T-cell (primary cell): ENCODE measurements at regions not wholly inside any gene's neighbourhood (a gene's known extent, or its start where the extent isn't known, plus 50 kb on each side); places are given as distances from the start of the nearest gene placed in this dataset.
A peak's percentile ranks its signal among the peaks of the same experiment; 100 is the strongest.

ENCODE experiments used
- ATAC-seq, 4 experiments: fragments of 200-7000 bp in 3 of 4; fragments of 150-1000 bp in 1 of 4; cut with Tn5 transposase; replicated peaks in 1 of 4; 1 replicate in 3 of 4; 2 replicates in 1 of 4; pipeline ENCODE4 v1.10.0; 2021; ENCODE audit warnings: moderate library complexity in 3 of 4, mild to moderate bottlenecking in 2 of 4, moderate number of reproducible peaks in 1 of 4
- CTCF ChIA-PET, 2 donors: fragments of 300-600 bp; sonication (Branson Sonifier 250); formaldehyde crosslinking; loops; one replicate each; lab custom pipeline; 2022; ENCODE audit warnings: antibody characterized with exemption in 2 of 2; lab: Charles Lee
- POLR2A ChIA-PET, 2 donors: fragments of 300-600 bp; sonication (Branson Sonifier 250); formaldehyde crosslinking; loops; one replicate each; lab custom pipeline; 2022; ENCODE audit warnings: antibody characterized with exemption in 2 of 2; lab: Charles Lee
- DNase-seq, 35 experiments: peaks; one replicate each; pipeline versions ENCODE4 v3.0.0 to v3.0.0-alpha.2; 2013 to 2023
- H3K27ac ChIP-seq: one replicate; pipeline ENCODE4 v1.5.1; 2013; ENCODE audit warnings: low read length
- H3K27me3 ChIP-seq, 2 experiments: replicated peaks in 1 of 2; 1 replicate in 1 of 2; 2 replicates in 1 of 2; pipeline versions ENCODE4 v1.6.1 to v1.7.0; 2013; ENCODE audit warnings: low read length in 1 of 2, mixed read lengths in 1 of 2; ENCODE audit not compliant: control insufficient read depth in 2 of 2, insufficient read depth in 2 of 2; ENCODE audit errors: extremely low read depth in 1 of 2
- H3K36me3 ChIP-seq, 2 donors: 1 replicate in 1 of 2; 2 replicates in 1 of 2; pipeline versions ENCODE4 v1.6.1 to v1.7.0; 2013; ENCODE audit warnings: low read length in 1 of 2; ENCODE audit not compliant: control insufficient read depth in 2 of 2, insufficient read depth in 1 of 2; ENCODE audit errors: extremely low read depth in 1 of 2
- H3K4me1 ChIP-seq, 2 experiments: 1 replicate in 1 of 2; 2 replicates in 1 of 2; pipeline versions ENCODE4 v1.6.1 to v1.7.0; 2013; ENCODE audit warnings: low read length in 2 of 2, mixed read lengths in 1 of 2; ENCODE audit not compliant: insufficient read depth in 2 of 2, control insufficient read depth in 1 of 2; ENCODE audit errors: extremely low read depth in 1 of 2
- H3K4me3 ChIP-seq, 2 donors: 1 replicate in 1 of 2; 2 replicates in 1 of 2; pipeline versions ENCODE4 v1.5.1 to v1.7.0; 2013; ENCODE audit warnings: mild to moderate bottlenecking in 2 of 2, low read length in 1 of 2, moderate library complexity in 1 of 2; ENCODE audit not compliant: control insufficient read depth in 1 of 2; ENCODE audit errors: extremely low read depth in 1 of 2
- H3K9me3 ChIP-seq: 2 replicates; pipeline ENCODE4 v1.7.0; 2013
- H3K27ac Mint-ChIP-seq, 2 donors: one replicate each; pipeline ENCODE4 v1.8.0; 2020 to 2021; ENCODE audit warnings: mild to moderate bottlenecking in 2 of 2, mixed read lengths in 2 of 2
- H3K27me3 Mint-ChIP-seq, 2 donors: one replicate each; pipeline ENCODE4 v1.8.0; 2021 to 2022; ENCODE audit warnings: mixed read lengths in 2 of 2
- H3K36me3 Mint-ChIP-seq: one replicate; pipeline ENCODE4 v1.8.0; 2021; ENCODE audit warnings: mixed read lengths
- H3K4me1 Mint-ChIP-seq, 3 donors: one replicate each; pipeline ENCODE4 v1.8.0; 2020 to 2022; ENCODE audit warnings: mixed read lengths in 3 of 3, mild to moderate bottlenecking in 1 of 3
- H3K4me3 Mint-ChIP-seq, 3 donors: one replicate each; pipeline ENCODE4 v1.8.0; 2020 to 2022; ENCODE audit warnings: mild to moderate bottlenecking in 3 of 3, mixed read lengths in 3 of 3, moderate library complexity in 3 of 3
- H3K9me3 Mint-ChIP-seq, 3 donors: one replicate each; pipeline ENCODE4 v1.8.0; 2020 to 2022; ENCODE audit warnings: mixed read lengths in 3 of 3
- WGBS: methylation state at CpG from one replicate; pipeline ENCODE4 v1.1.5; 2013; ENCODE audit warnings: missing lambda C conversion rate; ENCODE audit not compliant: insufficient coverage; 5-methylcytosine and 5-hydroxymethylcytosine counted together

GRCh38 chr10:131825150-131825848 is 75.5 kb upstream of the PPP2R2D start:
- no peak overlapping the region for H3K27ac ChIP-seq
- DNase-seq (peak in 1 of 35 experiments; percentile 9), ATAC-seq (no peak)
- H3K27me3 ChIP-seq: peaks cover 0 to 30% of the 10 kb centered on the region in 2 experiments
- CTCF ChIA-PET: no interaction called here
- Mint-ChIP-seq H3K9me3 (peaks cover 0 to 5% (median 0%) of the 10 kb centered on the region in 3 donors), H3K27ac (no peak overlapping the region), H3K36me3 (no peaks in the 10 kb centered on the region), H3K27me3 (peaks cover 4 to 13% of the 10 kb centered on the region in 2 donors), H3K4me3 (no peak overlapping the region), H3K4me1 (no peaks in the 10 kb centered on the region)
- no peaks in the 10 kb centered on the region for H3K36me3 ChIP-seq
- H3K9me3 ChIP-seq: no peaks in the 10 kb centered on the region
- no peak overlapping the region for H3K4me3 ChIP-seq
- POLR2A ChIA-PET: no interaction called here
- H3K4me1 ChIP-seq: no peaks in the 10 kb centered on the region
- WGBS: 45% methylated on average over 10 of the region's 15 CpGs

DNA sequence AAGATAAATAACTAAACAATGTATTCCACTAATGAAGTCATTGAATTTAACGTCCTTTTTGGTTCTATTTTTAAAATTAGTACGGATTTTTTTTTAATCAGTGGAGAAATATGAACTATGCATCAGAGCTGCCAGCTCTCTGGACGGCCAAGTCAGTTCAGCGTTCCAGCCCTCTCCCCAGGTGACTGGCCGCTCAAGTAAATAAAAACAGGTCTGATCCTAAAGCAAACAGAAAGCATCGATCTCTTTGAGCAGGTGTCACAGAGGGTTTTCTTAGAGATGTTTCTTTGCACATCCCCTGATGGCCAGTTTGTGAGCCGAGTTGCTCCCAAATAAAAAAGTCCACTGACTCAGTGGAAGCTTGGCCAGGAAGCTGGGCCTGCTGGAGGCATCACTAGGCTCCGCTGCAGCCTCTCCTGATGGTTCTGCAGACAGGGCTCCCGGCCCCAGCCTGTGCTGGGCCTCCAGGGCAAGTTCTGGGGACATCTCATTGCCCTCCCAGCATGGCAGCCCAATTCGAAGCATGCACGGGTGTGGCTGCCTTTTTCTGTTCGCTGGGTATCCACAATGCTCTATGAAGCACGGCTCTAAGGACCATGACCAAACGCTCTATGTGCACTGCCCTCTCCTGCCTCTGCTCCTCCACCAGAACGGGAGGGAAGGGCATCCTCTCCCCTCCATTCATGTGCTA is 74.7 kb upstream of the PPP2R2D start:
- 68% methylated on average over 13 of the region's 15 CpGs for WGBS
- H3K9me3 ChIP-seq: no peaks in the 10 kb centered on the region

GRCh38 chr10:131829156-131829930 is 71.5 kb upstream of the PPP2R2D start:
- Histone ChIP-seq H3K9me3 (no peaks in the 10 kb centered on the region), H3K4me3 (no peak overlapping the region), H3K36me3 (no peaks in the 10 kb centered on the region), H3K4me1 (no peaks in the 10 kb centered on the region), H3K27me3 (peaks cover 0 to 54% of the 10 kb centered on the region in 2 experiments), H3K27ac (no peak overlapping the region)
- CTCF ChIA-PET: no interaction called here
- peaks cover 12 to 27% of the 10 kb centered on the region in 2 donors for H3K27me3 Mint-ChIP-seq
- ATAC-seq (no peak), DNase-seq (no peak)
- no peaks in the 10 kb centered on the region for H3K36me3 Mint-ChIP-seq
- H3K27ac Mint-ChIP-seq: no peak overlapping the region
- POLR2A ChIA-PET: no interaction called here
- WGBS: 60% methylated on average over 14 of the region's 14 CpGs
- no peak overlapping the region for H3K4me3 Mint-ChIP-seq
- H3K4me1 Mint-ChIP-seq: no peaks in the 10 kb centered on the region
- peaks cover 0 to 5% (median 0%) of the 10 kb centered on the region in 3 donors for H3K9me3 Mint-ChIP-seq

More for the DNA sequence above, 74.7 kb upstream of the PPP2R2D start:
- DNase-seq (peak in 1 of 35 experiments; percentile 10), ATAC-seq (no peak)
- ChIA-PET CTCF (no interaction called here), POLR2A (no interaction called here)
- no peak overlapping the region for H3K4me3 ChIP-seq
- H3K36me3 ChIP-seq: no peaks in the 10 kb centered on the region
- Mint-ChIP-seq H3K4me3 (no peak overlapping the region), H3K9me3 (peaks cover 0 to 5% (median 0%) of the 10 kb centered on the region in 3 donors), H3K36me3 (no peaks in the 10 kb centered on the region), H3K4me1 (no peaks in the 10 kb centered on the region), H3K27me3 (peaks cover 4 to 14% of the 10 kb centered on the region in 2 donors), H3K27ac (no peak overlapping the region)
- H3K27me3 ChIP-seq: peaks cover 0 to 38% of the 10 kb centered on the region in 2 experiments
- H3K4me1 ChIP-seq: no peaks in the 10 kb centered on the region
- H3K27ac ChIP-seq: no peak overlapping the region

GRCh38 chr10:131830446-131831130 is 70.2 kb upstream of the PPP2R2D start:
- Histone ChIP-seq H3K4me3 (no peak overlapping the region), H3K4me1 (no peaks in the 10 kb centered on the region), H3K36me3 (no peaks in the 10 kb centered on the region), H3K9me3 (no peaks in the 10 kb centered on the region), H3K27me3 (peaks cover 0 to 53% of the 10 kb centered on the region in 2 experiments), H3K27ac (no peak overlapping the region)
- CTCF ChIA-PET: no interaction called here
- H3K9me3 Mint-ChIP-seq: peaks cover 0 to 9% (median 0%) of the 10 kb centered on the region in 3 donors
- H3K4me1 Mint-ChIP-seq: no peaks in the 10 kb centered on the region
- H3K4me3 Mint-ChIP-seq: no peak overlapping the region
- ATAC-seq: no peak
- 80% methylated on average over 12 of the region's 13 CpGs for WGBS
- POLR2A ChIA-PET: no interaction called here
- no peak overlapping the region for H3K27ac Mint-ChIP-seq
- H3K36me3 Mint-ChIP-seq: no peaks in the 10 kb centered on the region
- DNase-seq: no peak
- peaks cover 8 to 25% of the 10 kb centered on the region in 2 donors for H3K27me3 Mint-ChIP-seq

DNA sequence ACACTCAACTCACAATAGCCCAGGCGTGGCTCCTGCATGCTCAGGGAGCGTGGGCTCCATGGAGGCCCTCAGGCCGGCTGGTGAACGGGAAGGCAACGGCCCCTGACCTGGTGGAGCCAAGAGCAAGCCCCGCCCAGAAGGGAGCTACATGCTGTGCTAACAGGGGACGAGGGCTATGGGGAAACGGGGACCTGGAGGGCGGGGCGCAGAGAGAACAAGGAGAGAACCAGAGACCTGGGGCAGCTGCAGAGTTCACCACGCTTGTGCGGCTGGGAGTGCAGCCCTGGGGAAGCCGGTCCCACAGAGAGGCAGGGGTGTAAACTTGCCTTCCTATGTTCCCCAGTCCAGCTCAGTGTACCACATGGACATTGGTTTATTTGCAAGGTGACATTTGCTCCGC is 69.2 kb upstream of the PPP2R2D start:
- 61% methylated on average over 14 of the region's 14 CpGs for WGBS
- CTCF ChIA-PET: no interaction called here
- no peak for DNase-seq

More for the DNA sequence above, 69.2 kb upstream of the PPP2R2D start:
- Histone ChIP-seq H3K9me3 (no peaks in the 10 kb centered on the region), H3K27ac (no peak overlapping the region), H3K4me3 (no peak overlapping the region), H3K36me3 (no peaks in the 10 kb centered on the region), H3K4me1 (no peaks in the 10 kb centered on the region), H3K27me3 (peaks cover 0 to 53% of the 10 kb centered on the region in 2 experiments)
- Mint-ChIP-seq H3K36me3 (no peaks in the 10 kb centered on the region), H3K4me3 (no peak overlapping the region), H3K4me1 (no peaks in the 10 kb centered on the region), H3K27ac (no peak overlapping the region), H3K27me3 (peaks cover 8 to 25% of the 10 kb centered on the region in 2 donors), H3K9me3 (peaks cover 0 to 9% (median 0%) of the 10 kb centered on the region in 3 donors)
- ATAC-seq: no peak
- POLR2A ChIA-PET: no interaction called here
